SU-DHL-6 (cell line): ENCODE measurements at regions not wholly inside any gene's neighbourhood (a gene's known extent, or its start where the extent isn't known, plus 50 kb on each side); places are given as distances from the start of the nearest gene placed in this dataset.

Experiments used
- H2AFZ ChIP-seq: fragments of 200-600 bp; sonication (generic); 2 replicates; pipeline ENCODE4 v1.6.1; 2014; ENCODE audit warnings: low read depth, mild to moderate bottlenecking, moderate library complexity, mixed read lengths, antibody characterized with exemption, low read length; ENCODE audit not compliant: severe bottlenecking
- H3F3A ChIP-seq: fragments of 200-600 bp; shearing (Covaris generic); 2 replicates; pipeline ENCODE4 v1.6.0; 2016; ENCODE audit warnings: antibody characterized with exemption, mild to moderate bottlenecking; ENCODE audit not compliant: insufficient read depth
- H3K27ac ChIP-seq: fragments of 200-600 bp; sonication (generic); 2 replicates; pipeline ENCODE4 v1.5.1; 2016; ENCODE audit warnings: low read depth, mild to moderate bottlenecking, low read length, moderate library complexity, mixed read lengths
- H3K27me3 ChIP-seq: fragments of 200-600 bp; sonication (generic), shearing (Covaris generic); 2 replicates; pipeline ENCODE4 v1.6.0; 2014; ENCODE audit warnings: mild to moderate bottlenecking, low read length
- H3K36me3 ChIP-seq: fragments of 200-600 bp; sonication (generic); 2 replicates; pipeline ENCODE4 v1.6.1; 2014; ENCODE audit warnings: mild to moderate bottlenecking, low read length, mixed read lengths
- H3K4me2 ChIP-seq: fragments of 300-600, 200-600 bp; shearing (Covaris generic), sonication (generic); 2 replicates; pipeline ENCODE4 v1.6.0; 2014; ENCODE audit warnings: low read length, low read depth, mild to moderate bottlenecking; ENCODE audit not compliant: poor library complexity, severe bottlenecking
- H3K4me3 ChIP-seq: fragments of 200-600 bp; sonication (generic); 2 replicates; pipeline ENCODE4 v1.5.1; 2014; ENCODE audit warnings: antibody characterized with exemption, low read length, mild to moderate bottlenecking, mixed read lengths; ENCODE audit not compliant: insufficient read depth, poor library complexity, severe bottlenecking
- H3K79me2 ChIP-seq: fragments of 200-600 bp; sonication (generic); 2 replicates; pipeline ENCODE4 v1.6.1; 2014; ENCODE audit warnings: mild to moderate bottlenecking, low read length, moderate library complexity; ENCODE audit not compliant: insufficient read depth
- H3K9ac ChIP-seq: fragments of 200-600 bp; sonication (generic); 2 replicates; pipeline ENCODE4 v1.7.0; 2014; ENCODE audit warnings: mild to moderate bottlenecking, low read length
- H3K9me2 ChIP-seq: fragments of 200-600 bp; sonication (generic); replicated peaks from 2 replicates; pipeline ENCODE4 v1.6.1; 2014; ENCODE audit warnings: low read length; ENCODE audit not compliant: insufficient read depth
- H3K9me3 ChIP-seq: fragments of 200-600 bp; sonication (generic); 2 replicates; pipeline ENCODE4 v1.6.1; 2014; ENCODE audit warnings: low read length, mixed read lengths; ENCODE audit not compliant: insufficient read depth
- H4K20me1 ChIP-seq: fragments of 200-600 bp; sonication (generic); 2 replicates; pipeline ENCODE4 v1.6.1; 2014; ENCODE audit warnings: low read depth, mild to moderate bottlenecking, antibody characterized with exemption, low read length, moderate library complexity, mixed read lengths
- EZH2phosphoT487 ChIP-seq: fragments of 200-600 bp; sonication (generic), shearing (Covaris generic); conservative IDR thresholded peaks from 2 replicates; pipeline ENCODE4 v1.6.1; 2018; ENCODE audit warnings: mild to moderate bottlenecking, antibody characterized with exemption, low read length, moderate library complexity, mixed read lengths
- TF ChIP-seq, protein P1 (sequence below): fragments of 200-600 bp; sonication (generic); IDR thresholded peaks from one replicate; pipeline ENCODE4 v1.5.1; 2017; ENCODE audit warnings: antibody characterized with exemption, mild to moderate bottlenecking, low read length, moderate library complexity; ENCODE audit not compliant: insufficient read depth, poor library complexity, severe bottlenecking

DNA sequence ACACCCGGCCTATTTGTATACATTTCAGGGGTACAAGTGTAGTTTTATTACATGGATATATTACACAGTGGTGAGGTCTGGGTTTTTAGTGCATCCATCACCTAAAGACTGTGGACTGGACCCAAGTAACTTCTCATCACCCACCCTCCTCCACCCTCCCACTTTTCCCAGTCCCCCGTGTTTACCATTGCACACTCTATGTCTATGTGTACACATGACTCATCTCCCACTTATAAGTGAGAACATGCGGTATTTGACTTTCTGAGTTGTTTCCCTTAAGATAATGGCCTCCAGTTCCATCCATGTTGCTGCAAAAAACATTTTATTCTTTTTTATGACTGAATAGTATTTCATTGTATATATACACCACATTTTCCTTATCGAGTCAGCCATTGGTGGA is 98.9 kb upstream of the WAC start:
- Histone ChIP-seq H3K9ac (no peak overlapping the region), H3K9me3 (no peaks in the 10 kb centered on the region), H2AFZ (no peak overlapping the region), H4K20me1 (no peaks in the 10 kb centered on the region), H3K4me2 (no peak overlapping the region), H3K9me2 (no peaks in the 10 kb centered on the region), H3K27me3 (no peaks in the 10 kb centered on the region), H3F3A (no peaks in the 10 kb centered on the region), H3K79me2 (no peaks in the 10 kb centered on the region), H3K4me3 (no peak overlapping the region), H3K27ac (no peak overlapping the region), H3K36me3 (no peaks in the 10 kb centered on the region)
- no peak for TF ChIP-seq EZH2phosphoT487
- TF ChIP-seq, protein P1, sequence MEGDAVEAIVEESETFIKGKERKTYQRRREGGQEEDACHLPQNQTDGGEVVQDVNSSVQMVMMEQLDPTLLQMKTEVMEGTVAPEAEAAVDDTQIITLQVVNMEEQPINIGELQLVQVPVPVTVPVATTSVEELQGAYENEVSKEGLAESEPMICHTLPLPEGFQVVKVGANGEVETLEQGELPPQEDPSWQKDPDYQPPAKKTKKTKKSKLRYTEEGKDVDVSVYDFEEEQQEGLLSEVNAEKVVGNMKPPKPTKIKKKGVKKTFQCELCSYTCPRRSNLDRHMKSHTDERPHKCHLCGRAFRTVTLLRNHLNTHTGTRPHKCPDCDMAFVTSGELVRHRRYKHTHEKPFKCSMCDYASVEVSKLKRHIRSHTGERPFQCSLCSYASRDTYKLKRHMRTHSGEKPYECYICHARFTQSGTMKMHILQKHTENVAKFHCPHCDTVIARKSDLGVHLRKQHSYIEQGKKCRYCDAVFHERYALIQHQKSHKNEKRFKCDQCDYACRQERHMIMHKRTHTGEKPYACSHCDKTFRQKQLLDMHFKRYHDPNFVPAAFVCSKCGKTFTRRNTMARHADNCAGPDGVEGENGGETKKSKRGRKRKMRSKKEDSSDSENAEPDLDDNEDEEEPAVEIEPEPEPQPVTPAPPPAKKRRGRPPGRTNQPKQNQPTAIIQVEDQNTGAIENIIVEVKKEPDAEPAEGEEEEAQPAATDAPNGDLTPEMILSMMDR, result no peak

DNA sequence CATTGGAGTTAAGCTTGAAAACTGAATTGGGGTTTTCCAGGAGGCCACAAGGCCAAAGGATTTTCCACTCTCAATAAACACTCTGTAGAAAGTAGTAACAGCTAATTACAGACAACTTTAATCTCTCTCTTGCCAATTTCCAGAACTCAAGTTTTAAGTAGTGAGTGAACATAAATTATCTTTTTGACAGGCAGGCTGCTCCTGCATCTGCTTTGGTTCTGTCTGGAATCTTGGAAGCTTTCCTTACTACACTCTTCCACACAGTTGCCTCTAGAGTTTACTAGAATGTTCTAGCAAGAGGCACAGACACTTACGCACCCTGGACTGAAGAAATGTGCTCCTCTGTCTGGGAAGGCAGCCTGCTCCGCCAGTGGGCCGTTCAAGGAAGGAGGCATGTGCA is 90.5 kb upstream of the WAC start:
- no peaks in the 10 kb centered on the region for H3F3A ChIP-seq
- H3K9me3 ChIP-seq, result no peaks in the 10 kb centered on the region
- H3K27ac ChIP-seq, result no peak overlapping the region
- no peak overlapping the region for H3K4me3 ChIP-seq
- H4K20me1 ChIP-seq, result no peaks in the 10 kb centered on the region
- no peaks in the 10 kb centered on the region for H3K9me2 ChIP-seq
- TF ChIP-seq, protein P1, result no peak
- no peak for TF ChIP-seq EZH2phosphoT487
- H3K79me2 ChIP-seq, result no peaks in the 10 kb centered on the region
- no peak overlapping the region for H2AFZ ChIP-seq
- no peaks in the 10 kb centered on the region for H3K27me3 ChIP-seq
- H3K4me2 ChIP-seq, result no peak overlapping the region
- no peaks in the 10 kb centered on the region for H3K36me3 ChIP-seq
- no peak overlapping the region for H3K9ac ChIP-seq

DNA sequence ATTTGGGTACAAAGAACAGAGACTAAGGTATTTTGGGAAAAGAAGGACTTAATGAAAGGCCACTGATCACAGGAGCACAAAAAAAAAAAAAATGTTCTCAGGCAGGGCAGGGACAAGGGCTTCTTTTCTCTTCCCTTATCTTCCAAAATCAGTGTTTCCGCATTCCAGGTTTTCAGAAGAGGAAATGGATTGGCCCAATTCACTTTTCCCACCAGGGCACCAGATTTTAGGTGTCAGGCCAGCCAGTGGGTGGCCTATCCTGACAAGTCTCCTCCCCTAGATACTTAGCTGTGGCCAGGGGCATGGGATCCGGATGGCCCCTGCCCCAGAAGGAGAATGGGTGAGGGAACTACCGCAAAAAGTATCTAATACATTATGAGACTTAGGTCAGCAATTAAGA is 88.9 kb upstream of the WAC start:
- no peak overlapping the region for H3K9ac ChIP-seq
- no peak overlapping the region for H3K4me2 ChIP-seq
- H4K20me1 ChIP-seq, result no peaks in the 10 kb centered on the region
- no peak overlapping the region for H3K4me3 ChIP-seq
- no peaks in the 10 kb centered on the region for H3K9me3 ChIP-seq
- no peaks in the 10 kb centered on the region for H3K27me3 ChIP-seq
- H3K79me2 ChIP-seq, result no peaks in the 10 kb centered on the region
- TF ChIP-seq, protein P1, result no peak
- no peak for TF ChIP-seq EZH2phosphoT487
- no peaks in the 10 kb centered on the region for H3F3A ChIP-seq
- H3K9me2 ChIP-seq, result no peaks in the 10 kb centered on the region
- no peak overlapping the region for H3K27ac ChIP-seq
- H3K36me3 ChIP-seq, result no peaks in the 10 kb centered on the region
- H2AFZ ChIP-seq, result no peak overlapping the region

DNA sequence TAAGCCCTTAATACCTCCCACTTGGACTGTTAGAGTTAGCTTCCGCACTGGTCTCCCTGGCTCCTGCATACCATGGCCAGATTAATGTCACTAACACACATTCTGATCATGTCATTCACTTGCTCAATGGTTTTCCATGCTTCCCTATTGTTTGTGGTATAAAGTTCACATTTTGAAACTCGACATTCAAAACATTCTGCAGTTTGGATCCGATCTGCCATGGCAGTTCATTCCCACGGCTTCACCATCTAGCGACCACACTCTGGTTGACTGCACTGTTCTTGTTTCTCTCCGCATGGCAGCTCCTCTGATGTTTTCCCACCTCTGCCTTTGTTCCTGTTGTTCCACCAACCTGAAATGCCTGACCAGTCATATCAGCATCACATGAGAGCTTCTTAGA is 87.4 kb upstream of the WAC start:
- H3K4me3 ChIP-seq, result no peak overlapping the region
- TF ChIP-seq EZH2phosphoT487, result no peak
- TF ChIP-seq, protein P1, result no peak
- H3K36me3 ChIP-seq, result no peaks in the 10 kb centered on the region
- no peaks in the 10 kb centered on the region for H3F3A ChIP-seq
- H3K9ac ChIP-seq, result no peak overlapping the region
- no peaks in the 10 kb centered on the region for H3K9me3 ChIP-seq
- H3K27me3 ChIP-seq, result no peaks in the 10 kb centered on the region
- no peak overlapping the region for H3K4me2 ChIP-seq
- no peak overlapping the region for H3K27ac ChIP-seq
- no peaks in the 10 kb centered on the region for H3K9me2 ChIP-seq
- H3K79me2 ChIP-seq, result no peaks in the 10 kb centered on the region
- H4K20me1 ChIP-seq, result no peaks in the 10 kb centered on the region
- H2AFZ ChIP-seq, result no peak overlapping the region
